ENCODE measurements at regions not wholly inside any gene's neighbourhood (a gene's known extent, or its start where the extent isn't known, plus 50 kb on each side); places are given as distances from the start of the nearest gene placed in this dataset.
"Not testable (repeated sequence)": the region's sequence is repeated elsewhere in the genome, so short reads cannot be mapped to it uniquely, and the experiment has no call there.

- not testable (repeated sequence) for DNase-seq (ENCODE audit: low read depth)
These were observed 116.1 kb upstream of the GJE1 start for GRCh38 chr6:142016666-142017065.

- not testable (repeated sequence) for DNase-seq (ENCODE audit: low read depth)
These were observed 117.3 kb upstream of the GJE1 start for GRCh38 chr6:142015463-142015862.

DNA sequence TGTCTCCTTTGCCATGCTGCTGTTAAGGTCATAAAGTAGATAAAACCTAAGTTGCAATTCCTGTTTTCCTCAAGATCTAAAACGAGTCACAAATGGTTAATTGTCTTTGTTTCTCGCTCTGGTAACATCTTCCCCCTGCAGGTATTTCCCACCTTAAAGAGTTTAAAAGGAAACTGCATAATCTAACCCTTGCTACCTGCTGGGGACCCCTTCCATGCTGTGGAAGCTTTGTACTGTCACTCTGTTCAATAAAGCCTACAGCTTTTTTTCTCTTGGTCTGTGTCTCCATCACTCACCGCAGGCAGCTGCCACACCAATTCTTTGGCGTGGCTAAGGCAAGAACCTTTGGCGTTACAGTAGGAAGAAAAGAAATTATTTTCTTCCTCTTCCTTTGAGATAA lies 117.7 kb upstream of the GJE1 start:
- DNase-seq (ENCODE audit: low read depth), result no peak

- no peak for DNase-seq (ENCODE audit: low read depth)
These were observed 118.2 kb upstream of the GJE1 start for GRCh38 chr6:142014515-142014914.

DNA sequence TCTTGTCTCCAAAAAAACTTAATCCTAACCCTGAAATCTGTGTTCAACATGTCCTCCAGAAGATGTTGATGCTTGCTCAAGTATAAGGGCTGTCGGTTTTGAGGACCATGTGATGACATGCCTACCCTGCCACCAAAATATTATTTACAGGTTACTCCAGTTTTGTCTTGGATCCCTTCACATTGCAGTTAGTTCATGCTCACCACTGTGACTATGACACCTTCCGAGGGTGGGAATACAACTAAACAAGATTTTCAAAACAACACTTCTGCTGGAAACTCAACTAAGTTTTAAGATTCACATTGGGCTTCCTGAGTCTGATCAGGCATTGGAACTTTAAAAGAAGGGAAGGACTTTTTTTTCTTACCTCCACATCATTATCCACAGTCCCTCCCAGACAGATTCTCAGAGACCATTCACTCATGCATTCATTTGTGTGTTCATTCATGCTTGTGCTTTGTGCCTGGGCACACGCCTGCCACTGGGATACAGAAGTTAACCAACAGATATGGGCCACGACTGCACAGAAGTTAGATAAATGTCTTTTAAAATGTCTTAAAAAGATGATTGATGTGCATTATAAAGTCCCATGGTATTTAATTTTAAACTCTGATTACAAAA lies 118.7 kb upstream of the GJE1 start:
- DNase-seq (ENCODE audit: low read depth), result no peak

DNA sequence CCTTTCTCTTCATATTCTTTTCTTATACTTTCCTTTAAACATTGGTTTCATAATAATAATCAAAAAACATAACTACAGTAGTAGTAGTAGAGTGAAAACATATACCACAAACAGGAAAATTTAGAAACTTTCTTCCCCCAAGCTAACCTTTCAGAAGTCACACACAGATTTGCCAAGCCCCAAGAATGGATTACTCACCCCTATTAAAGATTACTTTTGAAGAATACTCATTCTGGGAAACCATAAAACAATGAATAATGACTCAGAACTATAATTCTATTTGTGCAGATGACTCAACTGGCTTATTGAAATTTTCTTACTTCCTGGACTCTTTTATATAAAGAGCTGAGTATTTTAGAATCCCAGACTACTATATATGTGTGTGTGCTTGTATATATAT lies 119.4 kb upstream of the GJE1 start:
- DNase-seq (ENCODE audit: low read depth), result no peak

DNA sequence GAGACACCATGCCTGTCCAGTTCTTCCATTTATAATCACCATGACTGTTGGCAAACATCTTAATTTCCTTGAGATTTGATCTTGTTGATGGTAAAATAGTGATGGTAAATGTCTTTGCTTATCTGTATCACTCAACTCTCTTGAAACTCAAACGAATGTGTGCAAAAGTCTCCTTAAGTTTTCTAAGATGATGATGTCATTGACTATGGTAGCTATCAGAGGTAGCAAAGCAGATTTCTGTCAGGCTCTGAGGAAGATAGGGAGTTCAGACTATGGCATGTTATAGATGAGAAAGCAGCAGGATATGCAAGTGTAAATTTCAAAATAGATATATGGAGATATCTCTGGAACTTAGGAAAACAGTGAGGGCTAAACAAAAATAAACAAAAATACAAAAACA lies 121.0 kb upstream of the GJE1 start:
- DNase-seq (ENCODE audit: low read depth), result no peak

- DNase-seq (ENCODE audit: low read depth), result no peak
These were observed 121.6 kb upstream of the GJE1 start for GRCh38 chr6:142011156-142011555.

DNA sequence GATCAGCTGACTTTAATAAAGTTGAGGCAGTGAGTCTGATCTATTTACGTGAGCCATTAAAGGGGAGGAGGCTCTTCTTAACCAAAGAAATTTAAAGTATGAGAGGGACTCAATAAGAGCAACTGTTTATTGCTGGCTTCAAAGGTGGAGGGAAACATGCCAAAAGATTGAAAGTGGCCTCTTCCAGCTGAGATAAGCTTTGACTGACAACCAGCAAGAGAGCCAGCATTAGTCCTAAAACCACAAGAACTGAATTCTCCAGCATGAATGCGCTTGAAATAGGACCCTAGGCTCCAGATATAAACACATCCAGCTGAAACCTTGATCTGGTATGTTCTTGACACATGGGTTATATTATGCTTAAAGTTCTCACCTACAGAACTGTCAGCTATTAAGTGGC lies 123.1 kb upstream of the GJE1 start:
- DNase-seq (ENCODE audit: low read depth), result no peak

DNA sequence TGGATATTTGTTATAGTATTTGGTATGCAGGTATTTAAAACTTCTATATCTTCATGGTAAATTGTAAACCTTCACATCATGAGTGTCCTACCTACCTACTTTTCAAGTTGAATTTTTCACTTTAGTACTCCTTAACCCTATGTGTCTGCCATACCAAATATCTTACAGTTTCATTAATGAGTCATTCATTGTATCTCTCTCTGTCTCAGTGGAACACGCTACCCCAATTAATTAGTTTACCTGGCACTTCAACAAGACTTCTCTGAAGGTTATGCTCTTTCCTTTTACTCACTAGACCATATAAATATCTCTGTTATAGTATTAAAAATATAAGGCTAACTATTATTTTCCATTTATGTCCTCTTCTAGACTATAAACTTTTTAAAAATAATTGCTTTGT lies 123.9 kb upstream of the GJE1 start:
- no peak for DNase-seq (ENCODE audit: low read depth)

GRCh38 chr6:142008016-142008735 lies 124.5 kb upstream of the GJE1 start:
- DNase-seq (ENCODE audit: low read depth), result no peak

DNA sequence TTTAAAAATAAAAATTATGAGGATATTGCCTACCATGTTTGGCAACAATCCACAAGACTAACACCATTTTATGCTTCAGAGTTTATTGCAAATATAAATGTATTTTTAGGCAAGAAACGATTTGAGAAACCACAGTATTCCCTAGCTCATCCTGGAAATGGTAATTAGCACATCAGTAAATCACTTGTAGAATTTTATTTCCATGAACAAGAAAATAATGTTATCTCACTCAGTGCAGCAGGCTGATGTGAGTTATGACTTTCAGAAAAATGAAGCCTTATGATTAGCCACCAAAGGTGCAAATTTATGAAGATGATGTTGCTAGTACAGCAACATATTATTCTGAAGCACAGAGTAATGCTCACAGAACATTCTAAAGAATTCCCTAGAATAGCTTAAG lies 127.7 kb upstream of the GJE1 start:
- no peak for DNase-seq (ENCODE audit: low read depth)

DNA sequence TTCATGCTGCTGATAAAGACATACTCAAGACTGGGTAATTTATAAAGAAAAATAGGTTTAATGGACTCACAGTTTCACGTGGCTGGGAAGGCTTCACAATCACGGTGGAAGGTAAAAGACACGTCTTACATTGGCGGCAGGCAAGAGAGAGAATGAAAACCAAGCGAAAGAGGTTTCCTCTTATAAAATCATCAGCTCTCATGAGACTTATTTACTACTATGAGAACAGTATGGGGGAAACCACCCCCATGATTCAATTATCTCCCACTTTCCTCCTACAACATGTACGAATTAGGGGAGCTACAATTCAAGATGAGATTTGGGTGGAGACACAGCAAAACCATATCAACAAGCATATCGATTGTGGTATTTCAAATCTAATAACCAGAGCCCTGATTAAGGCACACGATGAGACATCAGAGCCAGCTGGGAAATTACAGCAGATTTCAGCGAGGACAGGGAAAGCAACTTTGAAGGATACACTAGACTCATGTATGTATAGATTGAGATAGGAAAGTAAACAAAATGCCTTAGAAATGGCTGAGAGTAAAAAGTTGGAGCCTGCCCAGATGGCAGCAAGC lies 129.8 kb upstream of the GJE1 start:
- no peak for DNase-seq (ENCODE audit: low read depth)

DNA sequence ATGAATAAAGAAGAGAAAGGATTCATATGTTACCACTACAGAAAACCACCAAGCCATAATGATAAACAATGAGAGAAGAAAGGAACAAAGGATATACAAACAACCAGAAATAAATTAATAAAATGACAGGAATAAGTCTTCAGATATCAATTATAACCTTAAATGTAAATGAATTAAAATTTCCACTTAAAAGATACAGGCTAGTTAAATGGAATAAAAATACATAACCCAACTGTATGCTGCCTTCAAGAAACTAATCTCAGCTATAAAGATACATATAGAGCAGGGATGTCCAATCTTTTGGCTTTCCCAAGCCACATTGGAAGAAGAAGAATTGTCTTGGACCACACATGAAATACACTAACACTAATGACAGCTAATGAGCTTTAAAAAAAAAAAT lies 135.9 kb upstream of the GJE1 start:
- no peak for DNase-seq (ENCODE audit: low read depth)

DNA sequence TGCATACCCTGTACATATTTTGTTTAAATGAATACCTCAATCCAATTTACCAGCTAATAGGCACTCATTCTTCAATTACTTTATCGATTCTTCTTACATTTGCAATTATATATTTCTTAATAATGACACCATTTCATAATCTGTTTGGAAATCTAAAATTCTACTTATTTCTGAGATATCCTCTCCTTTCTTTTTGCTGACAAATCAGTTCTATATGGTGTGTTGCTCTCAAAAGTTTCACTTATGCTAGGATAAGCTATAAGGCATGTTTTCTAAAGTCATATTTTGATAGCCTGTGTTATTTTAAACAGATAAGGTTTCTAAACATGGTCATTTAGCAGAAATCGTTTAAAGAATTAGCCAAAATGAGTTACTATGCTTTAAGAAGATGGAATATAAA lies 140.6 kb upstream of the GJE1 start:
- DNase-seq (ENCODE audit: low read depth), result no peak

DNA sequence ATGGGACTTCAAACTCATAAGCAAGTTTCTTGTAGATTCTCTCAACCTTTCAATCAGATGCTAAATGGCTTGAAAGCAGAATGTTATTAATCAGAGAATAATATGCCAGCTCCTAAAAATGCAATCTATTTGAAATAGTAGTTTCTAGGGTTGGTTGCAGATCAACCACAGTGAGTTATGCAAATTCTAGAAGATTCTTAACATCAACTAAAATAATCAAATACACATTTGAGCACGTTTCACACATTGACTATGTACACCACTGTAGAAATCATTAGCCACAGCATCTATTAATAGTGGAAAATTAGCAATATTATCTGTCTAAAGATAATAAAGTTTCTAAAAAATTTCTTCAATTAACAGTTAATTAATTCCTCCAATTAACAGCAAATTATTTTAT lies 141.9 kb upstream of the GJE1 start:
- DNase-seq (ENCODE audit: low read depth), result no peak

DNA sequence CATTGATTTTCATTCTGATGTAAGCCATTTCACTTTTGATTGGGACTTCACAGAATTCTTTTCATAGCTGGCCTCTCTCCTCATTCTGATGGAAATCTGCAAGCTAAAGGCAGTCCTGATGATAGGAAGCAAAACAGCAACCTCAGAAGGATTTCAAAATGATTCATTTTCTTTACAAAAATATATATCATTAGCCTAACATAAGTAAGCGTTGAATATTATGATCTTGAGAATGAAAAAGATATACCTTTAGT lies 143.1 kb upstream of the GJE1 start:
- DNase-seq (ENCODE audit: low read depth), result no peak

DNA sequence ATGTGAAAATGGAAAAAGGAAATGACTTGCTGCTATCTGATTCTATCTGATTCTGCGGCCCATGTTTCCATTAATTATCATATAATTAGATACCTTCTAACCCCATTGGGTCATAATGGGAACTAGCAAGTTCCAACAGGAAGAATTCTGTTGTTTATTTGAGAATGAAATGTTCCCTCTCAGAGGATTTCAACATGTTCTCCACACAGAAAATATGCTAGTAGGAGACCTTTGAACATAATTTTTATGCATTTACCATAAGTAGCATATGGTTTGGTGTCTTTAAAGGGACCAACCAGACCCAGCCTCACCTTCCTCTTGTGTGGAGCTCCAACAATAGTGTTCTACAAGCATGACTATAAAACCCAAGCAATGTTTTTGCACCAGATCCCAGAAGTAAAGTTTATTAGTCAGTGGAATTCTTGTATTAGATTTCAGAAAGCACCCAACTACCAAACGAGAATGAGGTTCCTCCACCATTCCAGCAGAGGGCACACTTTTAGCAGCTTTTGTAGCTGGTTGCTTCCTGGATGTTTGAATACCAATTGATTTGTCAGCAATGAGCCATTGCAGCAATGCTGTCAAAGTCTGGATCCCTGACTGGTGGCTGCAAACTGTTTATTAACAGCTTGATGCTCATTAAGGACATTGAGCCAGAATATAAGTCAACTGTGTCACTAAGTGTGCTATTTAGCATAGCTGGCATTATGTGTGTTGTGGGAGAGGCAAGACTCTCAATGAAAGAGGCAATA lies 143.6 kb upstream of the GJE1 start:
- DNase-seq (ENCODE audit: low read depth), result no peak

DNA sequence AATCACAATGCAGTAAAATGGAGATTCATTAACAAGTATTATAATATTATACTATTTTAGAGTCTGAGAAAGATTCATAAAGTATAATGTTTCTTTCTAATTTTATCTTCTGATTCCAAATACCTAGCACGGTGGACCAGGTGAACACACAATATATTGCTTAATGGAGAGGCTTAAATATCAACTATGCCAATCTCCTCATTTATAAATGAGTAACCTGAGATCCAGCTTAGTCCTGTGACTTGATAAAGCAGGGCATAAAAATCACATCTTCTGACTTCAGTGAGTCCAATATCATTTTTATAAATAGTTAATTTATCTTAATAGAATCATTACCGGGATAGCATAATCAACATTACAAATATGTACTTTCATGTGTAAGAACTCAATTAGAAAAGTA lies 144.4 kb upstream of the GJE1 start:
- no peak for DNase-seq (ENCODE audit: low read depth)

DNA sequence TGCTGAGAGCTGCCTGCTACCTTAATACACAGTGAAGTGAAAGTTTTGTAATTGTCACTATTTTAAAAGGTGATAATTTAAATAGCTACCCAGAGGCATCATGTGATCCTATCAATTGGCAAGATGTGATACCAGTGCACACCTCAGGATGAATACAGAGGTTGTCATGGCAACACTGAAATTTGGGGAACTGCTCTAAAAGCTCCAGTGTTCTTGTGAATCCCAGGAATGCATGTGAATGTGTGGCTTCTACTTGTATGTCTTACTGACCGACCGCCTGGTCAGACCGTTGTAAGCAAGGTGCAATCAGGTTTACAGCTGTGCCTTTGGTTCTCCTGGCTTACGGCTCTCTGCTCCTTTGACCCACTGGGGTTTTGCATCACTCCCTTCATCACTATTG lies 146.3 kb upstream of the GJE1 start:
- no peak for DNase-seq (ENCODE audit: low read depth)

DNA sequence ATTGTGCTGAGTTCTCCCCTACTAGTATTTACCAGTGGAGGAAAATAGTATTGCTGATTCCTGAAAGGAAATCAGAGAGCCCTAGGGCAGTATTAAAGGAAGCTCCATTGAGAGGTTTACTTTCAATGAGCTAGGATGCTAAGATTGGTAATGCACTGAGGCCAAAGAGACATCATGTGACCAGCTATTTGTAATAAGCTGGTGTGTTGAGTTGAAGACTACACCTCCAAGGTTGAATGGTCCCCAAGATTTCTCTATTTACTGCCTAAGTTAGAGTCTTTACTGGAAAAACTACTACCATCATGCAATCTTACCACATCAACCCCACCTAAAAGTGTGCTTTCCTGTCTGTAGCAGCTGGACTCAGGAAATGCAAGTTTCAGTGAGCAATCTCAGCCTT lies 151.5 kb upstream of the GJE1 start:
- DNase-seq (ENCODE audit: low read depth), result no peak

- DNase-seq (ENCODE audit: low read depth), result no peak
These were observed 154.9 kb upstream of the GJE1 start for GRCh38 chr6:141977782-141978181.

DNA sequence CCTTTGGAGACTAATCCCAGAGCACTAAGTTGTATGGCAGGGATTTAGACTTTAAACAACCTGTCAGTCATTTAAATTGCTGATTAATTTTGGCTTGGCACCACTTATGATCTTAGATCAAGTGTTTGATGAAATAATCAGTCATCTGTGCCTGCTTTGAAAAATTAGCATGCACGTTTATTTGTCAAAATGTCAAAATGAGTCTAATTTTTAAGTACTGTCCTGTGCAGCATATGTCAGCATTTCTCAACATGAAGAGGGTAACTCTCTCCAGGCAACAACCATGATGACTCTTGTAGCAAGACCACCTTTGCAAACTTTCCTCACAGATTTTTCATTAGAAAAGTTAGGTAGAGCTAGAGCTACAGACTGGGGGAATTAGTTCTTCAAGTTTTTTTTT lies 155.7 kb upstream of the GJE1 start:
- no peak for DNase-seq (ENCODE audit: low read depth)
